Endodermal cell (in vitro differentiated cells): ENCODE measurements at regions not wholly inside any gene's neighbourhood (a gene's known extent, or its start where the extent isn't known, plus 50 kb on each side); places are given as distances from the start of the nearest gene placed in this dataset.

Experiments
- DNase-seq: peaks from one replicate; pipeline ENCODE4 v3.0.0-alpha.2; 2017
- H3K27ac ChIP-seq: 2 replicates; pipeline ENCODE4 v1.5.1; 2013; ENCODE audit warnings: mild to moderate bottlenecking, low read depth, low read length, moderate library complexity
- H3K27me3 ChIP-seq: 2 replicates; pipeline ENCODE4 v1.6.1; 2013; ENCODE audit warnings: mild to moderate bottlenecking, low read length, moderate library complexity; ENCODE audit not compliant: insufficient read depth, control insufficient read depth, poor library complexity, severe bottlenecking
- H3K36me3 ChIP-seq: 2 replicates; pipeline ENCODE4 v1.7.0; 2013; ENCODE audit warnings: mild to moderate bottlenecking, low read length, moderate library complexity; ENCODE audit not compliant: control insufficient read depth, insufficient read depth
- H3K4me1 ChIP-seq: one replicate; pipeline ENCODE4 v1.7.0; 2013; ENCODE audit warnings: low read length; ENCODE audit not compliant: control insufficient read depth, insufficient read depth
- H3K4me3 ChIP-seq: 2 replicates; pipeline ENCODE4 v1.5.1; 2013; ENCODE audit warnings: mild to moderate bottlenecking, low read length, moderate library complexity
- H3K9ac ChIP-seq: 2 replicates; pipeline ENCODE4 v1.6.1; 2013; ENCODE audit warnings: mild to moderate bottlenecking, low read length, moderate library complexity; ENCODE audit not compliant: poor library complexity, severe bottlenecking; ENCODE audit errors: extremely low read depth
- H3K9me3 ChIP-seq: 2 replicates; pipeline ENCODE4 v1.6.1; 2013; ENCODE audit warnings: mild to moderate bottlenecking, low read length, moderate library complexity; ENCODE audit not compliant: control insufficient read depth
- H3K27ac Mint-ChIP-seq: 2 replicates; pipeline ENCODE4 v1.8.0; 2020; ENCODE audit warnings: mixed read lengths
- H3K27me3 Mint-ChIP-seq: 2 replicates; pipeline ENCODE4 v1.8.0; 2021; ENCODE audit warnings: mild to moderate bottlenecking, mixed read lengths; ENCODE audit not compliant: insufficient read depth
- H3K36me3 Mint-ChIP-seq: 2 replicates; pipeline ENCODE4 v1.8.0; 2020; ENCODE audit warnings: low read depth, mixed read lengths
- H3K4me1 Mint-ChIP-seq: 2 replicates; pipeline ENCODE4 v1.8.0; 2020; ENCODE audit warnings: mixed read lengths
- H3K4me3 Mint-ChIP-seq: 2 replicates; pipeline ENCODE4 v1.8.0; 2020; ENCODE audit warnings: mild to moderate bottlenecking, moderate library complexity, mixed read lengths
- H3K9me3 Mint-ChIP-seq: 2 replicates; pipeline ENCODE4 v1.8.0; 2020; ENCODE audit warnings: mild to moderate bottlenecking, mixed read lengths
- CTCF ChIP-seq: fragments of 200-600 bp; sonication (generic); conservative IDR thresholded peaks from 2 replicates; pipeline ENCODE4 v1.5.0; 2021; ENCODE audit warnings: antibody characterized with exemption, mild to moderate bottlenecking
- whole genome bisulfite sequencing, 2 experiments: methylation state at CpG; one replicate each; pipeline versions ENCODE4 v1.1.5 to v1.1.7; 2013; ENCODE audit warnings: missing lambda C conversion rate in 2 of 2, mixed read lengths in 1 of 2; ENCODE audit not compliant: insufficient coverage in 1 of 2, insufficient read length in 1 of 2; 5-methylcytosine and 5-hydroxymethylcytosine counted together

- Histone ChIP-seq H3K9me3 (no peaks in the 10 kb centered on the region), H3K36me3 (no peaks in the 10 kb centered on the region), H3K27ac (no peak overlapping the region), H3K9ac (no peak overlapping the region), H3K4me1 (no peaks in the 10 kb centered on the region), H3K4me3 (no peak overlapping the region), H3K27me3 (no peaks in the 10 kb centered on the region)
- Mint-ChIP-seq H3K4me1 (no peaks in the 10 kb centered on the region), H3K4me3 (no peak overlapping the region), H3K9me3 (no peaks in the 10 kb centered on the region), H3K27me3 (peaks cover 3% of the 10 kb centered on the region), H3K36me3 (no peaks in the 10 kb centered on the region), H3K27ac (no peak overlapping the region)
- WGBS, 2 experiments = 87 to 93% methylated on average over 9 to 21 of the region's 21 CpGs
- peak; percentile 46 for DNase-seq
- no peak for TF ChIP-seq CTCF
Measured at GRCh38 chr2:10240911-10241610, 61.6 kb upstream of the HPCAL1 start.

GRCh38 chr2:10241641-10242430 is 60.9 kb upstream of the HPCAL1 start:
- DNase-seq = peak; percentile 34
- H3K9me3 Mint-ChIP-seq = no peaks in the 10 kb centered on the region
- WGBS, 2 experiments = 87 to 88% methylated on average over 17 to 20 of the region's 20 CpGs

GRCh38 chr2:10242451-10242850 is 60.3 kb upstream of the HPCAL1 start:
- Mint-ChIP-seq H3K27me3 (no peaks in the 10 kb centered on the region), H3K4me1 (no peaks in the 10 kb centered on the region), H3K27ac (no peak overlapping the region), H3K9me3 (no peaks in the 10 kb centered on the region), H3K4me3 (no peak overlapping the region), H3K36me3 (no peaks in the 10 kb centered on the region)
- no peak for TF ChIP-seq CTCF
- Histone ChIP-seq H3K4me3 (no peak overlapping the region), H3K27ac (no peak overlapping the region), H3K36me3 (no peaks in the 10 kb centered on the region), H3K4me1 (no peaks in the 10 kb centered on the region), H3K27me3 (no peaks in the 10 kb centered on the region), H3K9ac (no peak overlapping the region), H3K9me3 (no peaks in the 10 kb centered on the region)
- peak; percentile 31 for DNase-seq
- 89 to 92% methylated on average over 15 of the region's 15 CpGs for WGBS, 2 experiments

More at GRCh38 chr2:10241641-10242430, 60.9 kb upstream of the HPCAL1 start:
- Histone ChIP-seq H3K9ac (no peak overlapping the region), H3K27ac (no peak overlapping the region), H3K9me3 (no peaks in the 10 kb centered on the region), H3K27me3 (no peaks in the 10 kb centered on the region), H3K4me1 (no peaks in the 10 kb centered on the region), H3K36me3 (no peaks in the 10 kb centered on the region), H3K4me3 (no peak overlapping the region)
- Mint-ChIP-seq H3K27me3 (no peaks in the 10 kb centered on the region), H3K4me3 (no peak overlapping the region), H3K27ac (no peak overlapping the region), H3K36me3 (no peaks in the 10 kb centered on the region), H3K4me1 (no peaks in the 10 kb centered on the region)
- TF ChIP-seq CTCF = no peak
